Type B pancreatic cell (in vitro differentiated cells): ENCODE measurements at regions not wholly inside any gene's neighbourhood (a gene's known extent, or its start where the extent isn't known, plus 50 kb on each side); places are given as distances from the start of the nearest gene placed in this dataset.

Experiments used
- DNase-seq: peaks from one replicate; pipeline ENCODE4 v3.0.0; 2021; ENCODE audit warnings: mixed read lengths; ENCODE audit not compliant: unreplicated experiment; ENCODE audit errors: extremely low spot score
- H3K27ac Mint-ChIP-seq: 2 replicates; pipeline ENCODE4 v1.8.0; 2021; ENCODE audit warnings: mild to moderate bottlenecking, mixed read lengths
- H3K27me3 Mint-ChIP-seq: 2 replicates; pipeline ENCODE4 v1.8.0; 2021; ENCODE audit warnings: mixed read lengths
- H3K36me3 Mint-ChIP-seq: 2 replicates; pipeline ENCODE4 v1.8.0; 2021; ENCODE audit warnings: mixed read lengths
- H3K4me1 Mint-ChIP-seq: one replicate; pipeline ENCODE4 v1.8.0; 2021; ENCODE audit warnings: mixed read lengths; ENCODE audit not compliant: unreplicated experiment
- H3K4me3 Mint-ChIP-seq: 2 replicates; pipeline ENCODE4 v1.8.0; 2021; ENCODE audit warnings: mild to moderate bottlenecking, mixed read lengths
- H3K9me3 Mint-ChIP-seq: 2 replicates; pipeline ENCODE4 v1.8.0; 2021; ENCODE audit warnings: mixed read lengths
- CTCF ChIP-seq: fragments of 200-600 bp; sonication (generic); conservative IDR thresholded peaks from 2 replicates; pipeline ENCODE4 v1.5.0; 2021; ENCODE audit warnings: antibody characterized with exemption, mild to moderate bottlenecking

- no peak for TF ChIP-seq CTCF
Observed at GRCh38 chr1:95699149-95699953, 465.3 kb downstream of the RWDD3 start.

GRCh38 chr1:95701450-95702173 is 467.6 kb downstream of the RWDD3 start:
- Mint-ChIP-seq H3K36me3 (peaks cover 5% of the 10 kb centered on the region), H3K9me3 (peaks cover 8% of the 10 kb centered on the region), H3K27me3 (no peaks in the 10 kb centered on the region)

More at GRCh38 chr1:95699149-95699953, 465.3 kb downstream of the RWDD3 start:
- Mint-ChIP-seq H3K27ac (no peak overlapping the region), H3K4me3 (no peak overlapping the region), H3K4me1 (peaks cover 9% of the 10 kb centered on the region), H3K27me3 (no peaks in the 10 kb centered on the region), H3K36me3 (peaks cover 5% of the 10 kb centered on the region), H3K9me3 (peaks cover 8% of the 10 kb centered on the region)
- DNase-seq, result no peak

GRCh38 chr1:95703046-95703445 is 469.0 kb downstream of the RWDD3 start:
- no peak for TF ChIP-seq CTCF
- no peak overlapping the region for H3K4me3 Mint-ChIP-seq
- H3K36me3 Mint-ChIP-seq, result peaks cover 5% of the 10 kb centered on the region

More at GRCh38 chr1:95701450-95702173, 467.6 kb downstream of the RWDD3 start:
- Mint-ChIP-seq H3K4me3 (no peak overlapping the region), H3K27ac (no peak overlapping the region), H3K4me1 (peaks cover 9% of the 10 kb centered on the region)
- TF ChIP-seq CTCF, result no peak
- DNase-seq, result no peak

GRCh38 chr1:95716097-95716496 is 482.1 kb downstream of the RWDD3 start:
- TF ChIP-seq CTCF, result no peak
- Mint-ChIP-seq H3K4me1 (no peaks in the 10 kb centered on the region), H3K27me3 (no peaks in the 10 kb centered on the region), H3K4me3 (no peak overlapping the region), H3K9me3 (no peaks in the 10 kb centered on the region), H3K36me3 (no peaks in the 10 kb centered on the region), H3K27ac (no peak overlapping the region)
- DNase-seq, result no peak

More at GRCh38 chr1:95703046-95703445, 469.0 kb downstream of the RWDD3 start:
- peaks cover 8% of the 10 kb centered on the region for H3K9me3 Mint-ChIP-seq
- H3K27me3 Mint-ChIP-seq, result no peaks in the 10 kb centered on the region
- H3K27ac Mint-ChIP-seq, result no peak overlapping the region
- H3K4me1 Mint-ChIP-seq, result peaks cover 9% of the 10 kb centered on the region
- DNase-seq, result no peak

GRCh38 chr1:95716550-95716949 is 482.5 kb downstream of the RWDD3 start:
- no peaks in the 10 kb centered on the region for H3K36me3 Mint-ChIP-seq
- no peak overlapping the region for H3K27ac Mint-ChIP-seq
- H3K27me3 Mint-ChIP-seq, result no peaks in the 10 kb centered on the region
- no peaks in the 10 kb centered on the region for H3K9me3 Mint-ChIP-seq
- H3K4me1 Mint-ChIP-seq, result no peaks in the 10 kb centered on the region
- no peak for TF ChIP-seq CTCF
- DNase-seq, result no peak
- no peak overlapping the region for H3K4me3 Mint-ChIP-seq
